ENCODE measurements at regions not wholly inside any gene's neighbourhood (a gene's known extent, or its start where the extent isn't known, plus 50 kb on each side); places are given as distances from the start of the nearest gene placed in this dataset.
"Not testable (repeated sequence)": the region's sequence is repeated elsewhere in the genome, so short reads cannot be mapped to it uniquely, and the experiment has no call there.

- no peaks in the 10 kb centered on the region for H3K4me1 ChIP-seq
- DNase-seq (no peak), ATAC-seq (no peak)
- no peak overlapping the region for H3K4me3 ChIP-seq
- H3K27me3 ChIP-seq: no peaks in the 10 kb centered on the region
- H3K36me3 ChIP-seq: no peaks in the 10 kb centered on the region
- H3K9me3 ChIP-seq: peaks cover 0 to 9% (median 0%) of the 10 kb centered on the region in 12 donors
- TF ChIP-seq POLR2A (IDR thresholded peaks at IDR 0.05) (no peak), CTCF (IDR thresholded peaks at IDR 0.05) (no peak)
- no peak overlapping the region for H3K27ac ChIP-seq
- intact Hi-C loops (cut with DNase I): no loop called here
These were observed 947.8 kb downstream of the NR2F1-AS1 start for GRCh38 chr5:92633176-92633575.

- DNase-seq: peak in 1 of 5 donors; percentile 56
- WGBS, 4 donors: 96 to 98% (median 96%) methylated on average over 28 to 37 of the region's 37 CpGs
- not testable (repeated sequence) for ATAC-seq
These were observed 949.8 kb downstream of the NR2F1-AS1 start for GRCh38 chr5:92631237-92631701.

GRCh38 chr5:92629574-92629973, 951.4 kb downstream of the NR2F1-AS1 start:
- Histone ChIP-seq H3K36me3 (no peaks in the 10 kb centered on the region), H3K27me3 (no peaks in the 10 kb centered on the region), H3K27ac (no peak overlapping the region), H3K9me3 (peaks cover 0 to 9% (median 0%) of the 10 kb centered on the region in 12 donors), H3K4me1 (no peaks in the 10 kb centered on the region), H3K4me3 (no peak overlapping the region)
- DNase-seq: no peak
- 83 to 90% (median 85%) methylated on average over 1 of the region's 1 CpG for WGBS, 4 donors
- ATAC-seq: no peak
- intact Hi-C loops (cut with DNase I): no loop called here
- TF ChIP-seq POLR2A (IDR thresholded peaks at IDR 0.05) (no peak), CTCF (IDR thresholded peaks at IDR 0.05) (no peak)

More at GRCh38 chr5:92631237-92631701, 949.8 kb downstream of the NR2F1-AS1 start:
- intact Hi-C loops (cut with DNase I); H3K4me1 ChIP-seq; H3K4me3 ChIP-seq; H3K27ac ChIP-seq; H3K36me3 ChIP-seq; H3K9me3 ChIP-seq; H3K27me3 ChIP-seq: not testable (repeated sequence)

GRCh38 chr5:92629000-92629399, 952.0 kb downstream of the NR2F1-AS1 start:
- intact Hi-C loops (cut with DNase I): no loop called here
- peaks cover 0 to 9% (median 0%) of the 10 kb centered on the region in 12 donors for H3K9me3 ChIP-seq
- WGBS, 4 donors: 88 to 92% (median 90%) methylated on average over 3 of the region's 3 CpGs
- H3K4me3 ChIP-seq: no peak overlapping the region
- DNase-seq (no peak), ATAC-seq (no peak)
- no peaks in the 10 kb centered on the region for H3K36me3 ChIP-seq
- TF ChIP-seq CTCF (IDR thresholded peaks at IDR 0.05) (no peak), POLR2A (IDR thresholded peaks at IDR 0.05) (no peak)
- H3K27ac ChIP-seq: no peak overlapping the region
- no peaks in the 10 kb centered on the region for H3K4me1 ChIP-seq
- H3K27me3 ChIP-seq: no peaks in the 10 kb centered on the region

- Histone ChIP-seq H3K27ac (no peak overlapping the region), H3K9me3 (peaks cover 0 to 9% (median 0%) of the 10 kb centered on the region in 12 donors), H3K27me3 (no peaks in the 10 kb centered on the region), H3K36me3 (no peaks in the 10 kb centered on the region), H3K4me1 (no peaks in the 10 kb centered on the region), H3K4me3 (no peak overlapping the region)
- DNase-seq (no peak), ATAC-seq (no peak)
- 54 to 72% (median 61%) methylated on average over 1 of the region's 1 CpG for whole genome bisulfite sequencing, 4 donors
- no peak for TF ChIP-seq CTCF (IDR thresholded peaks at IDR 0.05)
- intact Hi-C loops (cut with DNase I): no loop called here
These were observed 953.8 kb downstream of the NR2F1-AS1 start for GRCh38 chr5:92627186-92627585.

Data from heart left ventricle (tissue), 16 donors.